Fibroblast of lung (primary cell): ENCODE measurements at regions not wholly inside any gene's neighbourhood (a gene's known extent, or its start where the extent isn't known, plus 50 kb on each side); places are given as distances from the start of the nearest gene placed in this dataset.

ENCODE experiments used
- CTCF ChIP-seq, 2 donors: IDR thresholded peaks in 1 of 2; conservative IDR thresholded peaks in 1 of 2; 1 replicate in 1 of 2; 2 replicates in 1 of 2; pipeline ENCODE4 v1.5.1; 2011 to 2012; ENCODE audit warnings: low read length in 2 of 2, control low read depth in 1 of 2, inconsistent platforms in 1 of 2, low read depth in 1 of 2, mild to moderate bottlenecking in 1 of 2
- EZH2 ChIP-seq: IDR thresholded peaks from 2 replicates; pipeline ENCODE4 v1.5.1; 2012; ENCODE audit warnings: low read length, control low read depth, mild to moderate bottlenecking; ENCODE audit errors: missing control alignments

DNA sequence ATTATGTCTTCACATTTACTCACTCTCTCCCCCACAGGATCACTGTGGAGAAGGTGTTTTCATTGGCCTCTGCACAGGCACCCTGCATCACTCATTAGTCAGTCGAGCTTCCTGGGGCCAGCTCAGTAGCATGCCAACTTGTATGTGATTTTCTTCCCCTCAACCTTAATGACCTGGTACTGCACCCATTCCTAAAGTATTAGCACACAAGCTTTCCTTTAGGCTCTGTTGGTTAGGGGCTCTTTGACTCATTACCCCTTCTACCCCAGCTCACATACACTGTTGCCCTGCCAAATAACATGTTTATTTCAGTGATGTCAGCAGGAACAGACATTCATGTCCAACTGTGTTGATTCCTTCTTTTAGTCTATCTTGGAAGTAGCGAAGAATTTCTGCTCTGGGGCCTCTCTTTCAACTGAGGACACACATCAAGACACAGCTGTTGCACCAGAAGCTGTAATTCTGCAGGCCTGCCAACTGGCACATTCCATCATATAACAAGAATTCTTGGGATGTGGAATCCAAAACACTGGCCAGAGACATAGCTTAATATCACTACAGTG, 603.5 kb upstream of the ADAMTS5 start:
- TF ChIP-seq CTCF (conservative IDR thresholded peaks at IDR 0.05 in 1 of 2, IDR thresholded peaks at IDR 0.05 in 1 of 2; ENCODE audit: low read depth in 1 of 2, low read length in 2 of 2) (no peak), EZH2 (no peak)
